T-cell (primary cell): ENCODE measurements at regions not wholly inside any gene's neighbourhood (a gene's known extent, or its start where the extent isn't known, plus 50 kb on each side); places are given as distances from the start of the nearest gene placed in this dataset.

Experiments
- ATAC-seq, 4 experiments: fragments of 200-7000 bp in 3 of 4; fragments of 150-1000 bp in 1 of 4; cut with Tn5 transposase; replicated peaks in 1 of 4; 1 replicate in 3 of 4; 2 replicates in 1 of 4; pipeline ENCODE4 v1.10.0; 2021; ENCODE audit warnings: moderate library complexity in 3 of 4, mild to moderate bottlenecking in 2 of 4, moderate number of reproducible peaks in 1 of 4
- CTCF ChIA-PET, 2 donors: fragments of 300-600 bp; sonication (Branson Sonifier 250); formaldehyde crosslinking; loops; one replicate each; lab custom pipeline; 2022; ENCODE audit warnings: antibody characterized with exemption in 2 of 2; lab: Charles Lee
- POLR2A ChIA-PET, 2 donors: fragments of 300-600 bp; sonication (Branson Sonifier 250); formaldehyde crosslinking; loops; one replicate each; lab custom pipeline; 2022; ENCODE audit warnings: antibody characterized with exemption in 2 of 2; lab: Charles Lee
- DNase-seq, 35 experiments: peaks; one replicate each; pipeline versions ENCODE4 v3.0.0 to v3.0.0-alpha.2; 2013 to 2023
- H3K27ac ChIP-seq: one replicate; pipeline ENCODE4 v1.5.1; 2013; ENCODE audit warnings: low read length
- H3K27me3 ChIP-seq, 2 experiments: replicated peaks in 1 of 2; 1 replicate in 1 of 2; 2 replicates in 1 of 2; pipeline versions ENCODE4 v1.6.1 to v1.7.0; 2013; ENCODE audit warnings: low read length in 1 of 2, mixed read lengths in 1 of 2; ENCODE audit not compliant: control insufficient read depth in 2 of 2, insufficient read depth in 2 of 2; ENCODE audit errors: extremely low read depth in 1 of 2
- H3K36me3 ChIP-seq, 2 donors: 1 replicate in 1 of 2; 2 replicates in 1 of 2; pipeline versions ENCODE4 v1.6.1 to v1.7.0; 2013; ENCODE audit warnings: low read length in 1 of 2; ENCODE audit not compliant: control insufficient read depth in 2 of 2, insufficient read depth in 1 of 2; ENCODE audit errors: extremely low read depth in 1 of 2
- H3K4me1 ChIP-seq, 2 experiments: 1 replicate in 1 of 2; 2 replicates in 1 of 2; pipeline versions ENCODE4 v1.6.1 to v1.7.0; 2013; ENCODE audit warnings: low read length in 2 of 2, mixed read lengths in 1 of 2; ENCODE audit not compliant: insufficient read depth in 2 of 2, control insufficient read depth in 1 of 2; ENCODE audit errors: extremely low read depth in 1 of 2
- H3K4me3 ChIP-seq, 2 donors: 1 replicate in 1 of 2; 2 replicates in 1 of 2; pipeline versions ENCODE4 v1.5.1 to v1.7.0; 2013; ENCODE audit warnings: mild to moderate bottlenecking in 2 of 2, low read length in 1 of 2, moderate library complexity in 1 of 2; ENCODE audit not compliant: control insufficient read depth in 1 of 2; ENCODE audit errors: extremely low read depth in 1 of 2
- H3K9me3 ChIP-seq: 2 replicates; pipeline ENCODE4 v1.7.0; 2013
- H3K27ac Mint-ChIP-seq, 2 donors: one replicate each; pipeline ENCODE4 v1.8.0; 2020 to 2021; ENCODE audit warnings: mild to moderate bottlenecking in 2 of 2, mixed read lengths in 2 of 2
- H3K27me3 Mint-ChIP-seq, 2 donors: one replicate each; pipeline ENCODE4 v1.8.0; 2021 to 2022; ENCODE audit warnings: mixed read lengths in 2 of 2
- H3K36me3 Mint-ChIP-seq: one replicate; pipeline ENCODE4 v1.8.0; 2021; ENCODE audit warnings: mixed read lengths
- H3K4me1 Mint-ChIP-seq, 3 donors: one replicate each; pipeline ENCODE4 v1.8.0; 2020 to 2022; ENCODE audit warnings: mixed read lengths in 3 of 3, mild to moderate bottlenecking in 1 of 3
- H3K4me3 Mint-ChIP-seq, 3 donors: one replicate each; pipeline ENCODE4 v1.8.0; 2020 to 2022; ENCODE audit warnings: mild to moderate bottlenecking in 3 of 3, mixed read lengths in 3 of 3, moderate library complexity in 3 of 3
- H3K9me3 Mint-ChIP-seq, 3 donors: one replicate each; pipeline ENCODE4 v1.8.0; 2020 to 2022; ENCODE audit warnings: mixed read lengths in 3 of 3
- WGBS: methylation state at CpG from one replicate; pipeline ENCODE4 v1.1.5; 2013; ENCODE audit warnings: missing lambda C conversion rate; ENCODE audit not compliant: insufficient coverage; 5-methylcytosine and 5-hydroxymethylcytosine counted together

- 28% methylated on average over 7 of the region's 19 CpGs for WGBS
- peaks cover 0 to 12% of the 10 kb centered on the region in 2 experiments for H3K4me1 ChIP-seq
- Mint-ChIP-seq H3K4me1 (peaks cover 4 to 8% (median 5%) of the 10 kb centered on the region in 3 donors), H3K36me3 (no peaks in the 10 kb centered on the region), H3K9me3 (peaks cover 0 to 5% (median 0%) of the 10 kb centered on the region in 3 donors), H3K27me3 (peaks cover 0 to 24% of the 10 kb centered on the region in 2 donors), H3K27ac (no peak overlapping the region), H3K4me3 (peak overlapping the region in 2 of 3 donors; percentile 25 to 48)
- H3K36me3 ChIP-seq: no peaks in the 10 kb centered on the region
- H3K4me3 ChIP-seq: no peak overlapping the region
- no peak overlapping the region for H3K27ac ChIP-seq
- no peaks in the 10 kb centered on the region for H3K9me3 ChIP-seq
- DNase-seq (peak; percentile 6 to 64 (median 34)), ATAC-seq (peak; percentile 70 to 78 (median 76))
- CTCF ChIA-PET: interaction anchor here (0.6 to 1.9 kb wide), 5 partner anchors 10 to 808 kb away, joined by 3 to 6 read pairs (median 3); no protein-coding TSS in a partner anchor
- POLR2A ChIA-PET: no interaction called here
- peaks cover 0 to 9% of the 10 kb centered on the region in 2 experiments for H3K27me3 ChIP-seq
Observed at GRCh38 chrX:39730662-39731329, 367.0 kb downstream of the BCOR start.

- ATAC-seq (no peak), DNase-seq (no peak)
- H3K9me3 ChIP-seq: no peaks in the 10 kb centered on the region
- no peaks in the 10 kb centered on the region for H3K36me3 Mint-ChIP-seq
- CTCF ChIA-PET: interaction anchor here (0.6 to 1.9 kb wide), 4 partner anchors 10 to 808 kb away, joined by 3 to 6 read pairs (median 4); no protein-coding TSS in a partner anchor
- H3K27ac ChIP-seq: no peak overlapping the region
- POLR2A ChIA-PET: no interaction called here
- peaks cover 0 to 5% (median 0%) of the 10 kb centered on the region in 3 donors for H3K9me3 Mint-ChIP-seq
- H3K4me1 ChIP-seq: peaks cover 0 to 12% of the 10 kb centered on the region in 2 experiments
- WGBS: 82% methylated on average over 2 of the region's 6 CpGs
- no peak overlapping the region for H3K4me3 Mint-ChIP-seq
- peaks cover 0 to 24% of the 10 kb centered on the region in 2 donors for H3K27me3 Mint-ChIP-seq
- H3K27ac Mint-ChIP-seq: no peak overlapping the region
- H3K4me1 Mint-ChIP-seq: peaks cover 4 to 8% (median 5%) of the 10 kb centered on the region in 3 donors
- no peaks in the 10 kb centered on the region for H3K36me3 ChIP-seq
- H3K27me3 ChIP-seq: peaks cover 0 to 9% of the 10 kb centered on the region in 2 experiments
- H3K4me3 ChIP-seq: no peak overlapping the region
Observed at GRCh38 chrX:39731330-39731667, 366.5 kb downstream of the BCOR start.

DNA sequence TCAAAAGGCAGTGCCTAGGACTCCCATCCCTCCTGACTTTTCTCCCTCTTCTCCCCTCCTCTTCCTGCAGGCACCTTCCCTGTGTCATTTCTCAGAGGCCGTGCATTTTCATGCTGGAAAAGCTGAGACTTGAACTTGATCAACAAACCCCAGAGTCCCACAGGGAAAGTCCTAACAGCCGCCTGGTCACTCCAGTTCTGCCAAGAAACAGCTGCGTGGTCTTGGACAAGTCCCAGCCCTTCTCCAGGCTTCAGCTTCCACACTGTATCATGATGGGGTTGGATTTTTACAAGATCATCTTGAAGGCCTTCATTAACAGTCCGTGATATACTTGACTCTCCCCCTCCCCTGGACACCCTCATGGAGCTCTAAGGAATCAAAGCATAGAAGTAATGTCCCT lies 366.0 kb downstream of the BCOR start:
- DNase-seq: no peak
- no peak for ATAC-seq
- peaks cover 0 to 24% of the 10 kb centered on the region in 2 donors for H3K27me3 Mint-ChIP-seq
- H3K9me3 Mint-ChIP-seq: peaks cover 0 to 5% (median 0%) of the 10 kb centered on the region in 3 donors
- H3K4me3 ChIP-seq: no peak overlapping the region
- H3K4me3 Mint-ChIP-seq: no peak overlapping the region
- H3K27ac ChIP-seq: no peak overlapping the region
- H3K27ac Mint-ChIP-seq: no peak overlapping the region
- H3K36me3 Mint-ChIP-seq: no peaks in the 10 kb centered on the region
- ChIA-PET CTCF (interaction anchor here (0.6 to 1.9 kb wide), 7 partner anchors 77 to 893 kb away, joined by 3 to 9 read pairs (median 6); no protein-coding TSS in a partner anchor), POLR2A (no interaction called here)
- H3K27me3 ChIP-seq: peaks cover 0 to 9% of the 10 kb centered on the region in 2 experiments
- no peaks in the 10 kb centered on the region for H3K36me3 ChIP-seq
- H3K4me1 ChIP-seq: peaks cover 0 to 12% of the 10 kb centered on the region in 2 experiments
- no CpG with 5 or more reads among the region's 4 CpGs for WGBS
- H3K9me3 ChIP-seq: no peaks in the 10 kb centered on the region
- peaks cover 4 to 8% (median 5%) of the 10 kb centered on the region in 3 donors for H3K4me1 Mint-ChIP-seq

- Histone ChIP-seq H3K4me1 (peaks cover 0 to 12% of the 10 kb centered on the region in 2 experiments), H3K27ac (no peak overlapping the region), H3K36me3 (no peaks in the 10 kb centered on the region), H3K4me3 (no peak overlapping the region), H3K9me3 (no peaks in the 10 kb centered on the region), H3K27me3 (peaks cover 0 to 6% of the 10 kb centered on the region in 2 experiments)
- WGBS: no CpG with 5 or more reads among the region's 1 CpG
- DNase-seq (no peak), ATAC-seq (no peak)
- no peaks in the 10 kb centered on the region for H3K36me3 Mint-ChIP-seq
- no peak overlapping the region for H3K27ac Mint-ChIP-seq
- peaks cover 0 to 11% of the 10 kb centered on the region in 2 donors for H3K27me3 Mint-ChIP-seq
- H3K9me3 Mint-ChIP-seq: no peaks in the 10 kb centered on the region
- POLR2A ChIA-PET: no interaction called here
- H3K4me3 Mint-ChIP-seq: no peak overlapping the region
- peaks cover 4 to 8% (median 5%) of the 10 kb centered on the region in 3 donors for H3K4me1 Mint-ChIP-seq
- CTCF ChIA-PET: no interaction called here
Observed at GRCh38 chrX:39733745-39734144, 364.0 kb downstream of the BCOR start.

- no peak overlapping the region for H3K4me3 Mint-ChIP-seq
- DNase-seq (no peak), ATAC-seq (no peak)
- H3K4me1 ChIP-seq: peaks cover 0 to 12% of the 10 kb centered on the region in 2 experiments
- ChIA-PET CTCF (interaction anchor here in 1 of 2 donors (0.6 kb wide), 1 partner anchor 84 kb away, joined by 3 read pairs; no protein-coding TSS in a partner anchor), POLR2A (no interaction called here)
- no CpG with 5 or more reads among the region's 2 CpGs for WGBS
- H3K36me3 Mint-ChIP-seq: no peaks in the 10 kb centered on the region
- H3K27ac Mint-ChIP-seq: no peak overlapping the region
- H3K27me3 Mint-ChIP-seq: peaks cover 0 to 11% of the 10 kb centered on the region in 2 donors
- H3K4me3 ChIP-seq: no peak overlapping the region
- H3K27me3 ChIP-seq: peaks cover 0 to 6% of the 10 kb centered on the region in 2 experiments
- no peaks in the 10 kb centered on the region for H3K9me3 Mint-ChIP-seq
- H3K36me3 ChIP-seq: no peaks in the 10 kb centered on the region
- H3K9me3 ChIP-seq: no peaks in the 10 kb centered on the region
- H3K27ac ChIP-seq: no peak overlapping the region
- peaks cover 4 to 8% (median 5%) of the 10 kb centered on the region in 3 donors for H3K4me1 Mint-ChIP-seq
Observed at GRCh38 chrX:39734174-39734776, 363.5 kb downstream of the BCOR start.

DNA sequence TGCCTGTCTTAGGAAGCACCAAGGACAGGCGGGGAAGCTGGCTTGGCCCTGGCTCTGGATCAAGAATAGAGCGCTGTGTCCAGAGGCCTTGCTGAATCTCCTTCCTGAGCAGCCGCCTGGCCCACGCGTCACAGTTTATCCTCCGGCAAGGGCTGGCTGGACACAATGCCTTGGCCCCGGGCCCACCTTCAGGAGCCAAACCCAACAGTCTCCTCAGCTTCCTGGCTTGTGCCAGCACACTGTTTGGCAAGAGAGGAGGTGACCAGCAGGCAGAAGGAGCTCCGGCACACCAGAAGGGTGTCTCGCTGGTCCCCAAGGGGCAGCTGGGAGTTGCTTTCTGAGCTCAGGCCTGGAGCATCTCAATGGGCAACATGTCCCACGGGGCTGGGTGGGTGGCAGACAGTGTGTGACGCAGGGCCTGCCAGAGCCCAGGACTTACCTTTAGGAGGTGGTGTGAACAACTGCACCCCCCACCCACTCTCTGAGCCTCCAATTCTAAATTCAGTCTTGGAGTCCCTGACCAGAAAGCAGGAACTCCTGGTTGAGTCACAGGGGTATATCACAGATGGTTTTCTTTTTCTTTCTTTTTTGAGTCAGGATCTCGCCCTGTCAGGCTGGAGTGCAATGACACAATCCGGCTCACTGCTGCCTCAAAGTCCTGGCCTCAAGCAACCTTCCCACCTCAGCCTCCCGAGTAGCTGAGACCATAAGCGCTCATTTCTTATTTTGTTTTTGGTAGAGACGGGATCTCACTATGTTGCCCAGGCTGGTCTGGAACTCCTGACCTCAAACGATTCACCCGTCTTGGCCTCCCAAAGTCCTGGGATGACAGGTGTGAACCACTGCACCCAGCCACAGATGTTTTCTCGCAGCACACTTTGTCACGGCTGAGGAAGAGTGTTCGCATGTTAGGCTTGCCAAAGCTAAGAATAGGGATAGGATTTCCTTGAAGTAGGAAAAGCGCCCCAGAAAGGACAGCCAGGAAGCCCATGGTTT lies 361.2 kb downstream of the BCOR start:
- ATAC-seq: no peak

More for the DNA sequence above, 361.2 kb downstream of the BCOR start:
- H3K9me3 Mint-ChIP-seq: no peaks in the 10 kb centered on the region
- POLR2A ChIA-PET: no interaction called here
- WGBS: 94% methylated on average over 6 of the region's 22 CpGs
- Histone ChIP-seq H3K36me3 (no peaks in the 10 kb centered on the region), H3K4me3 (no peak overlapping the region), H3K9me3 (no peaks in the 10 kb centered on the region), H3K27ac (no peak overlapping the region), H3K27me3 (no peaks in the 10 kb centered on the region), H3K4me1 (no peaks in the 10 kb centered on the region)
- no peaks in the 10 kb centered on the region for H3K36me3 Mint-ChIP-seq
- H3K4me3 Mint-ChIP-seq: no peak overlapping the region
- H3K27me3 Mint-ChIP-seq: peaks cover 0 to 5% of the 10 kb centered on the region in 2 donors
- no peak overlapping the region for H3K27ac Mint-ChIP-seq
- no peak for DNase-seq
- no peaks in the 10 kb centered on the region for H3K4me1 Mint-ChIP-seq
- CTCF ChIA-PET: no interaction called here
